Hematopoietic multipotent progenitor cell treated with erythropoietin and hydrocortisone succinate and interleukin-3 and kit ligand, for 8 days (in vitro differentiated cells): ENCODE measurements at regions not wholly inside any gene's neighbourhood (a gene's known extent, or its start where the extent isn't known, plus 50 kb on each side); places are given as distances from the start of the nearest gene placed in this dataset.

ENCODE experiments used
- DNase-seq: peaks from one replicate; pipeline ENCODE4 v3.0.0-alpha.2; 2015

- DNase-seq = no peak
Observed at GRCh38 chr2:12932192-12932591, 215.5 kb downstream of the TRIB2 start.

- no peak for DNase-seq
Observed at GRCh38 chr2:12934146-12934756, 217.5 kb downstream of the TRIB2 start.

GRCh38 chr2:12935222-12935621 is 218.5 kb downstream of the TRIB2 start:
- DNase-seq = no peak

GRCh38 chr2:12935796-12936195 is 219.1 kb downstream of the TRIB2 start:
- no peak for DNase-seq

- no peak for DNase-seq
Observed at GRCh38 chr2:12941203-12941602, 224.5 kb downstream of the TRIB2 start.

GRCh38 chr2:12948231-12948960 is 231.7 kb downstream of the TRIB2 start:
- no peak for DNase-seq

- DNase-seq = no peak
Observed at GRCh38 chr2:12948961-12949353, 232.2 kb downstream of the TRIB2 start.

GRCh38 chr2:12949406-12949805 is 232.7 kb downstream of the TRIB2 start:
- DNase-seq = no peak

GRCh38 chr2:12950174-12950573 is 233.4 kb downstream of the TRIB2 start:
- no peak for DNase-seq

GRCh38 chr2:12950957-12951656 is 234.4 kb downstream of the TRIB2 start:
- no peak for DNase-seq

GRCh38 chr2:12951657-12951973 is 234.9 kb downstream of the TRIB2 start:
- no peak for DNase-seq

GRCh38 chr2:12953596-12953995 is 236.9 kb downstream of the TRIB2 start:
- DNase-seq = no peak

GRCh38 chr2:12955864-12956263 is 239.1 kb downstream of the TRIB2 start:
- DNase-seq = no peak

- no peak for DNase-seq
Observed at GRCh38 chr2:12957251-12957650, 240.5 kb downstream of the TRIB2 start.

GRCh38 chr2:12959935-12960334 is 243.2 kb downstream of the TRIB2 start:
- no peak for DNase-seq

- DNase-seq = no peak
Observed at GRCh38 chr2:12960671-12961070, 243.9 kb downstream of the TRIB2 start.

GRCh38 chr2:12964904-12965539 is 248.3 kb downstream of the TRIB2 start:
- DNase-seq = peak; percentile 9

- peak; percentile 89 for DNase-seq
Observed at GRCh38 chr2:12965540-12966269, 249.0 kb downstream of the TRIB2 start.

GRCh38 chr2:12967804-12968203 is 251.1 kb downstream of the TRIB2 start:
- no peak for DNase-seq

- no peak for DNase-seq
Observed at GRCh38 chr2:12968399-12968798, 251.7 kb downstream of the TRIB2 start.

- DNase-seq = no peak
Observed at GRCh38 chr2:12970861-12971260, 254.1 kb downstream of the TRIB2 start.

GRCh38 chr2:12971581-12972365 is 255.0 kb downstream of the TRIB2 start:
- DNase-seq = no peak
